HT1080 (cell line): ENCODE measurements at regions not wholly inside any gene's neighbourhood (a gene's known extent, or its start where the extent isn't known, plus 50 kb on each side); places are given as distances from the start of the nearest gene placed in this dataset.
A peak's percentile ranks its signal among the peaks of the same experiment; 100 is the strongest.
"Not testable (repeated sequence)": the region's sequence is repeated elsewhere in the genome, so short reads cannot be mapped to it uniquely, and the experiment has no call there.

Experiments
- DNase-seq: peaks from one replicate; pipeline ENCODE4 v3.0.0-alpha.2; 2015; ENCODE audit warnings: low read depth

GRCh38 chr12:89289720-89290119 lies 62.6 kb downstream of the DUSP6 start:
- no peak for DNase-seq

GRCh38 chr12:89288959-89289358 lies 63.3 kb downstream of the DUSP6 start:
- DNase-seq, result no peak

- DNase-seq, result no peak
Observed at GRCh38 chr12:89286501-89286900, 65.8 kb downstream of the DUSP6 start.

- DNase-seq, result no peak
Observed at GRCh38 chr12:89281539-89281867, 70.8 kb downstream of the DUSP6 start.

GRCh38 chr12:89280833-89281538 lies 71.3 kb downstream of the DUSP6 start:
- peak; percentile 30 for DNase-seq

GRCh38 chr12:89279499-89279898 lies 72.8 kb downstream of the DUSP6 start:
- DNase-seq, result no peak

- no peak for DNase-seq
Observed at GRCh38 chr12:89278862-89279261, 73.4 kb downstream of the DUSP6 start.

- DNase-seq, result no peak
Observed at GRCh38 chr12:89278169-89278568, 74.1 kb downstream of the DUSP6 start.

GRCh38 chr12:89276860-89277259 lies 75.4 kb downstream of the DUSP6 start:
- no peak for DNase-seq

- no peak for DNase-seq
Observed at GRCh38 chr12:89273525-89273924, 78.8 kb downstream of the DUSP6 start.

- DNase-seq, result no peak
Observed at GRCh38 chr12:89270548-89270947, 81.8 kb downstream of the DUSP6 start.

GRCh38 chr12:89269174-89269573 lies 83.1 kb downstream of the DUSP6 start:
- no peak for DNase-seq

- no peak for DNase-seq
Observed at GRCh38 chr12:89267404-89267803, 84.9 kb downstream of the DUSP6 start.

GRCh38 chr12:89266574-89267188 lies 85.6 kb downstream of the DUSP6 start:
- not testable (repeated sequence) for DNase-seq

GRCh38 chr12:89264837-89265236 lies 87.5 kb downstream of the DUSP6 start:
- no peak for DNase-seq

GRCh38 chr12:89263900-89264299 lies 88.4 kb downstream of the DUSP6 start:
- DNase-seq, result no peak

- no peak for DNase-seq
Observed at GRCh38 chr12:89262855-89263552, 89.3 kb downstream of the DUSP6 start.

- DNase-seq, result no peak
Observed at GRCh38 chr12:89261982-89262381, 90.3 kb downstream of the DUSP6 start.

GRCh38 chr12:89260841-89261637 lies 91.3 kb downstream of the DUSP6 start:
- no peak for DNase-seq

- peak; percentile 41 for DNase-seq
Observed at GRCh38 chr12:89259821-89260220, 92.5 kb downstream of the DUSP6 start.

GRCh38 chr12:89258240-89258969 lies 93.9 kb downstream of the DUSP6 start:
- no peak for DNase-seq
